Lower lobe of right lung (tissue), 2 donors: ENCODE measurements at regions not wholly inside any gene's neighbourhood (a gene's known extent, or its start where the extent isn't known, plus 50 kb on each side); places are given as distances from the start of the nearest gene placed in this dataset.

Experiments
- ATAC-seq, 2 donors: fragments of 200-7000 bp; cut with Tn5 transposase; one replicate each; pipeline ENCODE4 v1.9.1; 2020 to 2022; ENCODE audit warnings: mild to moderate bottlenecking in 2 of 2, moderate library complexity in 2 of 2
- DNase-seq: peaks from one replicate; pipeline ENCODE4 v3.0.0-alpha.2; 2020
- H3K27ac ChIP-seq: fragments of 200-600 bp; one replicate; pipeline ENCODE4 v1.8.0; 2022
- H3K27me3 ChIP-seq: fragments of 200-600 bp; one replicate; pipeline ENCODE4 v1.8.0; 2022; ENCODE audit warnings: low read depth
- H3K36me3 ChIP-seq: fragments of 200-600 bp; one replicate; pipeline ENCODE4 v1.8.0; 2022; ENCODE audit warnings: mild to moderate bottlenecking
- H3K4me1 ChIP-seq: fragments of 200-600 bp; one replicate; pipeline ENCODE4 v1.8.0; 2022
- H3K4me3 ChIP-seq: fragments of 200-600 bp; one replicate; pipeline ENCODE4 v1.8.0; 2022; ENCODE audit warnings: mild to moderate bottlenecking
- H3K9me3 ChIP-seq: fragments of 200-600 bp; one replicate; pipeline ENCODE4 v1.8.0; 2022
- intact Hi-C: fragments of 100-400 bp; cut with DNase I; formaldehyde crosslinking; loops from one replicate; pipeline ENCODE4 v1.11.0; 2022
- TF ChIP-seq, protein P1 (sequence below): fragments of 200-600 bp; IDR thresholded peaks from one replicate; pipeline ENCODE4 v1.8.0; 2022; ENCODE audit warnings: antibody characterized with exemption, mild to moderate bottlenecking
- donor health status: DM: no; HTN: yes; CAD: no; lungs with severe emphysema.

GRCh38 chr16:65226077-65226476 lies 104.2 kb upstream of the CDH11 start:
- no peaks in the 10 kb centered on the region for H3K4me1 ChIP-seq
- H3K27ac ChIP-seq = no peak overlapping the region
- no peaks in the 10 kb centered on the region for H3K36me3 ChIP-seq
- H3K4me3 ChIP-seq = no peak overlapping the region
- DNase-seq (no peak), ATAC-seq (no peak)
- H3K9me3 ChIP-seq = no peaks in the 10 kb centered on the region
- no peaks in the 10 kb centered on the region for H3K27me3 ChIP-seq
- intact Hi-C loops = no loop called here
- TF ChIP-seq, protein P1, sequence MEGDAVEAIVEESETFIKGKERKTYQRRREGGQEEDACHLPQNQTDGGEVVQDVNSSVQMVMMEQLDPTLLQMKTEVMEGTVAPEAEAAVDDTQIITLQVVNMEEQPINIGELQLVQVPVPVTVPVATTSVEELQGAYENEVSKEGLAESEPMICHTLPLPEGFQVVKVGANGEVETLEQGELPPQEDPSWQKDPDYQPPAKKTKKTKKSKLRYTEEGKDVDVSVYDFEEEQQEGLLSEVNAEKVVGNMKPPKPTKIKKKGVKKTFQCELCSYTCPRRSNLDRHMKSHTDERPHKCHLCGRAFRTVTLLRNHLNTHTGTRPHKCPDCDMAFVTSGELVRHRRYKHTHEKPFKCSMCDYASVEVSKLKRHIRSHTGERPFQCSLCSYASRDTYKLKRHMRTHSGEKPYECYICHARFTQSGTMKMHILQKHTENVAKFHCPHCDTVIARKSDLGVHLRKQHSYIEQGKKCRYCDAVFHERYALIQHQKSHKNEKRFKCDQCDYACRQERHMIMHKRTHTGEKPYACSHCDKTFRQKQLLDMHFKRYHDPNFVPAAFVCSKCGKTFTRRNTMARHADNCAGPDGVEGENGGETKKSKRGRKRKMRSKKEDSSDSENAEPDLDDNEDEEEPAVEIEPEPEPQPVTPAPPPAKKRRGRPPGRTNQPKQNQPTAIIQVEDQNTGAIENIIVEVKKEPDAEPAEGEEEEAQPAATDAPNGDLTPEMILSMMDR = no peak

DNA sequence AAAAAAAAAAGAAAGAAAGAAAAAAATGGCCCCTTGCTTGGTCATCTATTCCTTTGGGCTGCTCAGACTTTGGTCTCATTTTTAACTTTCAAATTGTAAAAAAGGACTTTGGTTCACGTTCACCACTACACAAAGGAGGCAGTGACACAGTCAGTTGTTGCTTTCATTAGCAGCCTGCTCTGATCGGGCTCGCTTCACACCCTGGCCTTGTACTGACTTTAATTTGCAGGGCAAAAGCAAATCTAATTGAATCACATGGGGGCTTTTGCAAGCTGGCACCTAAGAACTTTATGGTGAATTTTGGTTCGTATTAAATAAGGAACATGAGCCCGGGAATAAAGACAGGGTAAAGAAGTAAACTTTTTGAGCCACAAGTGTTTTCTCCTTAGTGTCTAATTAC lies 103.6 kb upstream of the CDH11 start:
- H3K4me1 ChIP-seq = no peaks in the 10 kb centered on the region
- TF ChIP-seq, protein P1 = no peak
- no peaks in the 10 kb centered on the region for H3K9me3 ChIP-seq
- ATAC-seq (no peak), DNase-seq (no peak)
- no peaks in the 10 kb centered on the region for H3K27me3 ChIP-seq
- no peak overlapping the region for H3K27ac ChIP-seq
- no peak overlapping the region for H3K4me3 ChIP-seq
- H3K36me3 ChIP-seq = no peaks in the 10 kb centered on the region
- intact Hi-C loops = no loop called here

GRCh38 chr16:65224994-65225393 lies 103.1 kb upstream of the CDH11 start:
- no peak for DNase-seq
- no peak for ATAC-seq
- Histone ChIP-seq H3K27me3 (no peaks in the 10 kb centered on the region), H3K9me3 (no peaks in the 10 kb centered on the region), H3K4me3 (no peak overlapping the region), H3K27ac (no peak overlapping the region), H3K4me1 (no peaks in the 10 kb centered on the region), H3K36me3 (no peaks in the 10 kb centered on the region)
- TF ChIP-seq, protein P1 = no peak
- intact Hi-C loops = no loop called here

DNA sequence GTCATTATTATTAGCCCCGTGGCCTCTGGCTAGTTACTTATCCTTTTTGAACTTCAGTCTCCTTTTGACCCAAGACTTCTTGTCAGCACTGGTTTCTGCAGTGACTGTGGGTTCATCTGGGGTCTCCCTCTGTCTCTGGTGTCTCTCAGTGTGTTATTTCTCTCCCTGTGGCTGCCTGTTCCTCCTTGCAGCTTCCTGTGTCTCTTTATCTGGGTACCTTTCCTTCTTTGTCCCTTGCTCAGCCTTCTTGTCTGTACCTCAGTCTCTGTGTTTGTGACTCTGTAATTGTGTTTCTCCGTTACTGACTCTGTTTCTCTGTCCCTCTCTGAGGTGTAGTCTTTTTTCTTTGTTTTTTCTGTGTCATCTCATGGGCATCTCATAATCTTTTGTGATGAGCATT lies 102.6 kb upstream of the CDH11 start:
- intact Hi-C loops = no loop called here

DNA sequence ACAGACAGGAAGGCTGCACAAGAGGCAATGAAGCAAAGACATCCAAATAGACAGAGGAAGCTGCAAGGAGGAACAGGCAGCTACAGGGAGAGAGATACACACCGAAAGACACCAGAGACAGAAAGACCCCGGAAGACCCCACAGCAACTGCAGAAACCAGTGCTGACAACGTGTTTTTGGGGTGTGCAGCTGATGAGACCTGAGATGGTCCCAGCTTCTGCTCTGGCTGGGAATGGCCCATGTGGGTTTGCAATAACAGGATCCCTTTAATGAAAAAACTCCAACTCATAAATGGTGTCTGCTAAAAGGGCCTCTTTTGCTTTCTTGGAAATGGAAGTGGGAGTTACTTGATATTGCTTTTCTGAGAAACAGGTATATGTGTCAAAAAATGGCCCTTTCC lies 101.5 kb upstream of the CDH11 start:
- Histone ChIP-seq H3K36me3 (no peaks in the 10 kb centered on the region), H3K4me3 (no peak overlapping the region), H3K4me1 (no peaks in the 10 kb centered on the region), H3K27ac (no peak overlapping the region), H3K27me3 (no peaks in the 10 kb centered on the region), H3K9me3 (no peaks in the 10 kb centered on the region)
- intact Hi-C loops = no loop called here
- DNase-seq = no peak
- TF ChIP-seq, protein P1 = no peak
- ATAC-seq = no peak

More for the DNA sequence above, 102.6 kb upstream of the CDH11 start:
- no peaks in the 10 kb centered on the region for H3K36me3 ChIP-seq
- no peak for ATAC-seq
- no peak overlapping the region for H3K27ac ChIP-seq
- H3K9me3 ChIP-seq = no peaks in the 10 kb centered on the region
- no peak for DNase-seq
- no peaks in the 10 kb centered on the region for H3K27me3 ChIP-seq
- no peak overlapping the region for H3K4me3 ChIP-seq
- no peaks in the 10 kb centered on the region for H3K4me1 ChIP-seq
- TF ChIP-seq, protein P1 = no peak

GRCh38 chr16:65222536-65222935 lies 100.7 kb upstream of the CDH11 start:
- intact Hi-C loops = no loop called here
- Histone ChIP-seq H3K4me3 (no peak overlapping the region), H3K27me3 (no peaks in the 10 kb centered on the region), H3K9me3 (no peaks in the 10 kb centered on the region), H3K4me1 (no peaks in the 10 kb centered on the region), H3K36me3 (no peaks in the 10 kb centered on the region), H3K27ac (no peak overlapping the region)
- ATAC-seq (no peak), DNase-seq (no peak)
- TF ChIP-seq, protein P1 = no peak
